HFFc6 (cell line): ENCODE measurements at regions not wholly inside any gene's neighbourhood (a gene's known extent, or its start where the extent isn't known, plus 50 kb on each side); places are given as distances from the start of the nearest gene placed in this dataset.
"Not testable (repeated sequence)": the region's sequence is repeated elsewhere in the genome, so short reads cannot be mapped to it uniquely, and the experiment has no call there.

ENCODE experiments used
- DNase-seq: peaks from one replicate; pipeline ENCODE4 v3.0.0-alpha.2; 2018
- H3K27ac Mint-ChIP-seq: 2 replicates; pipeline ENCODE4 v1.8.0; 2020; ENCODE audit warnings: mild to moderate bottlenecking, mixed read lengths
- H3K27me3 Mint-ChIP-seq: 2 replicates; pipeline ENCODE4 v1.8.0; 2021; ENCODE audit warnings: mild to moderate bottlenecking, moderate library complexity, mixed read lengths; ENCODE audit not compliant: insufficient read depth
- H3K36me3 Mint-ChIP-seq: 2 replicates; pipeline ENCODE4 v1.8.0; 2021; ENCODE audit warnings: low read depth, mixed read lengths
- H3K4me1 Mint-ChIP-seq: 2 replicates; pipeline ENCODE4 v1.8.0; 2020; ENCODE audit warnings: low read depth, mixed read lengths
- H3K4me3 Mint-ChIP-seq: 2 replicates; pipeline ENCODE4 v1.8.0; 2020; ENCODE audit warnings: mild to moderate bottlenecking, moderate library complexity, mixed read lengths
- H3K9me3 Mint-ChIP-seq: 2 replicates; pipeline ENCODE4 v1.8.0; 2020; ENCODE audit warnings: mild to moderate bottlenecking, mixed read lengths
- TF ChIP-seq, protein P1 (sequence below): fragments of 200-600 bp; sonication (generic); IDR thresholded peaks from 2 replicates; pipeline ENCODE4 v1.5.0; 2021; ENCODE audit warnings: antibody characterized with exemption, mild to moderate bottlenecking

DNA sequence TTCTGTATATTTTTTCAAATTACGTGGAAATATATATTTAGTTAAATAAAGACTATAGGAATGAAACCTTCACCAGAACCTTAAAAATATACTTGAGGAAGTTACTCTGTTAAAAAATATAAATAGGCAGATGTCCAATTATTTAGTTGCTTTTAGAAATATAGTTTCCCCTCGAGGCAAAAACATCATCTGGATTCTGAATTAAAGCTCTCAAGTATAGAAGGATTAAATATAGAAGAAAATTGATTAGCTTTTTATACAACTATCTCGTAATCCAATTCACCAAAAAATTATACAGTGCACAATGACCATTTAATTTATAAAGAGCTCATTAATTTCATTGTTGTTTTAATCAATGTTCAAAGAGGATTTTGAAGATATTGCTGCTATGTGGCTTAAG lies 601.4 kb downstream of the GABRG2 start:
- H3K4me3 Mint-ChIP-seq = no peak overlapping the region
- no peaks in the 10 kb centered on the region for H3K27me3 Mint-ChIP-seq
- TF ChIP-seq, protein P1, sequence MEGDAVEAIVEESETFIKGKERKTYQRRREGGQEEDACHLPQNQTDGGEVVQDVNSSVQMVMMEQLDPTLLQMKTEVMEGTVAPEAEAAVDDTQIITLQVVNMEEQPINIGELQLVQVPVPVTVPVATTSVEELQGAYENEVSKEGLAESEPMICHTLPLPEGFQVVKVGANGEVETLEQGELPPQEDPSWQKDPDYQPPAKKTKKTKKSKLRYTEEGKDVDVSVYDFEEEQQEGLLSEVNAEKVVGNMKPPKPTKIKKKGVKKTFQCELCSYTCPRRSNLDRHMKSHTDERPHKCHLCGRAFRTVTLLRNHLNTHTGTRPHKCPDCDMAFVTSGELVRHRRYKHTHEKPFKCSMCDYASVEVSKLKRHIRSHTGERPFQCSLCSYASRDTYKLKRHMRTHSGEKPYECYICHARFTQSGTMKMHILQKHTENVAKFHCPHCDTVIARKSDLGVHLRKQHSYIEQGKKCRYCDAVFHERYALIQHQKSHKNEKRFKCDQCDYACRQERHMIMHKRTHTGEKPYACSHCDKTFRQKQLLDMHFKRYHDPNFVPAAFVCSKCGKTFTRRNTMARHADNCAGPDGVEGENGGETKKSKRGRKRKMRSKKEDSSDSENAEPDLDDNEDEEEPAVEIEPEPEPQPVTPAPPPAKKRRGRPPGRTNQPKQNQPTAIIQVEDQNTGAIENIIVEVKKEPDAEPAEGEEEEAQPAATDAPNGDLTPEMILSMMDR = no peak
- H3K36me3 Mint-ChIP-seq = no peaks in the 10 kb centered on the region
- DNase-seq = no peak
- H3K9me3 Mint-ChIP-seq = peaks cover 33% of the 10 kb centered on the region
- H3K27ac Mint-ChIP-seq = no peak overlapping the region
- H3K4me1 Mint-ChIP-seq = no peaks in the 10 kb centered on the region

DNA sequence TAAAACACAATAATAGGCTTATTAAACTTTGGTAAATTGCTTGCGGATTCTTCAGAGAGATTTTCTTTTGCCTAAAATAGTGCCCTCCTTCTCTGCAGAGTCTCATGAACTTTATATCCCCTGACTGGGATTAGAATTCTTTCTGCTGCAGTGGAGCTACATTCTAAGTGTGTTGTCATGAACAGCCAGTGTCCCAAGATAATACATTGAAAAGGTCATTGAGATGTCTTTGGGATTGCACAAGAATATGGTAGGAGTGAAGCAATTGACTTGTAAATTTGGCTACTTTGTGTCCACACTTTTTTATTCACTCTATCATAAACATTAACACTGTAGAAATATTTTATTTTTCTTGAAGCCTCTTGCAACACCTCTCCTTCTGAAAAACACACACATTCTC lies 604.5 kb downstream of the GABRG2 start:
- H3K4me1 Mint-ChIP-seq = no peaks in the 10 kb centered on the region
- no peak overlapping the region for H3K4me3 Mint-ChIP-seq
- peaks cover 50% of the 10 kb centered on the region for H3K9me3 Mint-ChIP-seq
- no peaks in the 10 kb centered on the region for H3K36me3 Mint-ChIP-seq
- no peak for DNase-seq
- TF ChIP-seq, protein P1 = no peak
- no peaks in the 10 kb centered on the region for H3K27me3 Mint-ChIP-seq
- H3K27ac Mint-ChIP-seq = no peak overlapping the region

DNA sequence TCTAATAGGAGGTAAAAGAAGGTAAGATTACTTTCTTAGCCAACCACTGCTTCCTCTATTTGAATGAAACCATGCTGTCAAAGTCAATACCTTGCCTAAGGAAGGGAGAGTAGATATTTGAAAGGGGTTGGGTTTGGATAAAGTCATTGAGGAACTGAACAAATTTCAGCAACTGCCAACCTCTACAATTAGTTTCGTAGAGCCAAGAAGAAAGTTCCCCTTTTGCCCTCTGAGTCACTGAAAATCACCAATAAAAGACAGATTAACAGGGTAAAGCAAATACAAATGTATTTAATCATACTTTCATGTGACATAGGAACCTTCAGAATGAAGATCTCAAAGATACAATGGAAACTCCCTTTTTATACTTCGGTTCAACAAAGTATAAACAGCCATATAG lies 615.7 kb downstream of the GABRG2 start:
- Mint-ChIP-seq H3K36me3 (no peaks in the 10 kb centered on the region; the same call in 1 of the 2 replicates), H3K27ac (no peak overlapping the region), H3K4me3 (no peak overlapping the region), H3K9me3 (peaks cover 43% of the 10 kb centered on the region), H3K27me3 (no peaks in the 10 kb centered on the region), H3K4me1 (no peaks in the 10 kb centered on the region)
- DNase-seq = no peak
- TF ChIP-seq, protein P1 = no peak

DNA sequence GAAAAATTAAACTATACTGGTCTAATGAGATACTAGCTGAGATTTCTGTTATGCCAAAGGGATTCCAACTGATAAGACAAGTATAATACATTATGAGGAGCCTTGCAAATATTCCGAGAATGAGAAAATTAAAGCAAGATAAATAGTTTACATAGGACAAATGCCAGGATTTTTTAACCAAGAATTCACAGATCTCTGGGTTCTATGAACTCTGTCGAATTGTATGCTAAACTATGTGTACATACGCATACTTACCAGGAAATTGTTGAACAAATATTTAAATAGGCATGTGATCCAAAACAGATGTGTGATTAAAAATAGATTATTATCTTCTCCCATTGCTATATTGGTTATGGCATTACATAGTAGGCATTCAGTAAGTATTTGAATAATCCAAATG lies 616.6 kb downstream of the GABRG2 start:
- DNase-seq = no peak
- Mint-ChIP-seq H3K36me3 (no peaks in the 10 kb centered on the region; the same call in 1 of the 2 replicates), H3K27ac (no peak overlapping the region), H3K4me3 (no peak overlapping the region), H3K4me1 (no peaks in the 10 kb centered on the region), H3K9me3 (peaks cover 42% of the 10 kb centered on the region), H3K27me3 (no peaks in the 10 kb centered on the region)
- TF ChIP-seq, protein P1 = no peak

DNA sequence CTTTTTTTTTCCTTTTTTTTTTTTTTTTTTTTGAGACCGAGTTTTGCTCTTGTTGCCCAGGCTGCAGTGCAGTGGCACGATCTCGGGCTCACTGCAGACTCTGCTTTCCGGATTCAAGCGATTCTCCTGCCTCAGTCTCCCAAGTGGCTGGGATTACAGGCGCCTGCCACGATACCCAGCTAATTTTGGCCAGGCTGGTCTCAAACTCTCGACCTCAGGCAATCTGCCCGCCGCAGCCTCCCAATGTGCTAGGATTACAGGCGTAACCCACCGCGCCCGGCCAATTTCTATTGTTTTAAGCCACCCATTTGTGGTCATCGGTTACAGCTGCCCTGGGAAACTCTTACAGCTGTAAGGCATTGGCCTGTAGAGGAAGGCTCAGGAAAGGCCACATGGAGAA lies 617.7 kb downstream of the GABRG2 start:
- no peak overlapping the region for H3K4me3 Mint-ChIP-seq

DNA sequence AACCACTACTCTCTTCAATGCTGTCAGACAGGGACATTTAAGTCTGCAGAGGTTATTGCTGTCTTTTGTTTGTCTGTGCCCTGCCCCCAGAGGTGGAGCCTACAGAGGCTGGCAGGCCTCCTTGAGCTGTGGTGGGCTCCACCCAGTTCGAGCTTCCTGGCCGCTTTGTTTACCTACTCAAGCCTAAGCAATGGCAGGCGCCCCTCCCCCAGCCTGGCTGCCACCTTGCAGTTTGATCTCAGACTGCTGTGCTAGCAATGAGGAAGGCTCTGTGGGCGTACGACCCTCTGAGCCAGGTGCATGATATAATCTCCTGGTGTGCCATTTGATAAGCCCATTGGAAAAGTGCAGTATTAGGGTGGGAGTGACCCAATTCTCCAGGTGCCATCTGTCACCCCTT lies 628.7 kb downstream of the GABRG2 start:
- peaks cover 51% of the 10 kb centered on the region for H3K9me3 Mint-ChIP-seq
- H3K4me3 Mint-ChIP-seq, H3K27me3 Mint-ChIP-seq, H3K4me1 Mint-ChIP-seq, DNase-seq, H3K27ac Mint-ChIP-seq: not testable (repeated sequence)
- peaks cover 11% of the 10 kb centered on the region; the same call in 1 of the 2 replicates for H3K36me3 Mint-ChIP-seq

More for the DNA sequence above, 617.7 kb downstream of the GABRG2 start:
- Mint-ChIP-seq H3K36me3 (no peaks in the 10 kb centered on the region; the same call in 1 of the 2 replicates), H3K9me3 (peaks cover 34% of the 10 kb centered on the region), H3K27me3 (no peaks in the 10 kb centered on the region), H3K27ac (no peak overlapping the region), H3K4me1 (no peaks in the 10 kb centered on the region)
- TF ChIP-seq, protein P1 = no peak
- DNase-seq = no peak
